ENCODE measurements at regions not wholly inside any gene's neighbourhood (a gene's known extent, or its start where the extent isn't known, plus 50 kb on each side); places are given as distances from the start of the nearest gene placed in this dataset.

DNA sequence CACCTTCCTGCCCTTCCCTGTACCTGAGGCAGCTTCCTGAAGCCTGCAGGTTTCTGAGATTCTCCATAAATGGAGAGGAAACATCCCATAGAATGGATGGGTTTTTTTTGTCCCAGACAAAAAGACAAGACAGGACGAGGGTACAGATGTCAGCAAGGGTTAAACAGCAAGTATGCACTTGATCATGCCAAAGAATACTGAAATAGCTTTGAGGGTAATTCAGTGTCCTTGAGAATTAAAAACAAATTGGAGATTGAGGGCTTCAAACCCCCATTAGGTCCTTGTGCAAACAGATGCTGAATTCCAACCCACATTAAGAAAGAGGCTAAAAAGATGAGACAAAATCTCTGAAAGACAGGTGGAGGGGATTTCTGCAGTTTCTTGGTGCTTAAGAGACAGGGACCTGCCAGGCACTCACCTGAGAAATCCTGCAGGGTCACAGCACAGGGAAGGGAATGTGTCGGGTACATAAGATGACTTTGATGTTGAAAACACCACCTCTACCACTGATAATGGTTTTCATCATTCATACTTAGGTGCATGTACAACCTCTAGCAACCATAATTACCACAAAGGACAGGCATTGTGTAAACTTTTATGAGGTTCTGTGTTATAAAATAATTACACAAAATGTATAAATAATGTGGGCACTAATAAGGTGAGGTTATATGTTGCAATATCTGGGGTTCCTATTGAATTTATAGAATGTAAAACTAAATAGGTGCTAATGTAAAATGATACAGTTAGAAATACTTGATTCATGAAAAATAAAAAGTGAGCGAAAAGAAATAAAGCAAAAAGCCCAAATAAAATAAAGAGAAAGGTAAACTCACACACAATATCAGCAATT is 107.1 kb upstream of the TOP3B start:
- TF ChIP-seq, protein P1, sequence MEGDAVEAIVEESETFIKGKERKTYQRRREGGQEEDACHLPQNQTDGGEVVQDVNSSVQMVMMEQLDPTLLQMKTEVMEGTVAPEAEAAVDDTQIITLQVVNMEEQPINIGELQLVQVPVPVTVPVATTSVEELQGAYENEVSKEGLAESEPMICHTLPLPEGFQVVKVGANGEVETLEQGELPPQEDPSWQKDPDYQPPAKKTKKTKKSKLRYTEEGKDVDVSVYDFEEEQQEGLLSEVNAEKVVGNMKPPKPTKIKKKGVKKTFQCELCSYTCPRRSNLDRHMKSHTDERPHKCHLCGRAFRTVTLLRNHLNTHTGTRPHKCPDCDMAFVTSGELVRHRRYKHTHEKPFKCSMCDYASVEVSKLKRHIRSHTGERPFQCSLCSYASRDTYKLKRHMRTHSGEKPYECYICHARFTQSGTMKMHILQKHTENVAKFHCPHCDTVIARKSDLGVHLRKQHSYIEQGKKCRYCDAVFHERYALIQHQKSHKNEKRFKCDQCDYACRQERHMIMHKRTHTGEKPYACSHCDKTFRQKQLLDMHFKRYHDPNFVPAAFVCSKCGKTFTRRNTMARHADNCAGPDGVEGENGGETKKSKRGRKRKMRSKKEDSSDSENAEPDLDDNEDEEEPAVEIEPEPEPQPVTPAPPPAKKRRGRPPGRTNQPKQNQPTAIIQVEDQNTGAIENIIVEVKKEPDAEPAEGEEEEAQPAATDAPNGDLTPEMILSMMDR (IDR thresholded peaks at IDR 0.05; ENCODE audit: low read depth, low read length, missing input control): no peak
- TF ChIP-seq RAD21 (IDR thresholded peaks at IDR 0.05) (no peak), GABPA (IDR thresholded peaks at IDR 0.05 in 1 of 2, conservative IDR thresholded peaks at IDR 0.05 in 1 of 2) (no peak), HNF4A (conservative IDR thresholded peaks at IDR 0.05) (no peak), JUND (IDR thresholded peaks at IDR 0.05) (no peak), SP1 (IDR thresholded peaks at IDR 0.05) (no peak), YY1 (IDR thresholded peaks at IDR 0.05) (no peak), EGR1 (IDR thresholded peaks at IDR 0.05; ENCODE audit: low read depth in 2 of 2) (no peak), RXRA (IDR thresholded peaks at IDR 0.05) (no peak), NR2F2 (IDR thresholded peaks at IDR 0.05) (no peak)
- TF ChIP-seq, protein P2, sequence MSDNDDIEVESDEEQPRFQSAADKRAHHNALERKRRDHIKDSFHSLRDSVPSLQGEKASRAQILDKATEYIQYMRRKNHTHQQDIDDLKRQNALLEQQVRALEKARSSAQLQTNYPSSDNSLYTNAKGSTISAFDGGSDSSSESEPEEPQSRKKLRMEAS (IDR thresholded peaks at IDR 0.05): no peak
- TF ChIP-seq, protein P3, sequence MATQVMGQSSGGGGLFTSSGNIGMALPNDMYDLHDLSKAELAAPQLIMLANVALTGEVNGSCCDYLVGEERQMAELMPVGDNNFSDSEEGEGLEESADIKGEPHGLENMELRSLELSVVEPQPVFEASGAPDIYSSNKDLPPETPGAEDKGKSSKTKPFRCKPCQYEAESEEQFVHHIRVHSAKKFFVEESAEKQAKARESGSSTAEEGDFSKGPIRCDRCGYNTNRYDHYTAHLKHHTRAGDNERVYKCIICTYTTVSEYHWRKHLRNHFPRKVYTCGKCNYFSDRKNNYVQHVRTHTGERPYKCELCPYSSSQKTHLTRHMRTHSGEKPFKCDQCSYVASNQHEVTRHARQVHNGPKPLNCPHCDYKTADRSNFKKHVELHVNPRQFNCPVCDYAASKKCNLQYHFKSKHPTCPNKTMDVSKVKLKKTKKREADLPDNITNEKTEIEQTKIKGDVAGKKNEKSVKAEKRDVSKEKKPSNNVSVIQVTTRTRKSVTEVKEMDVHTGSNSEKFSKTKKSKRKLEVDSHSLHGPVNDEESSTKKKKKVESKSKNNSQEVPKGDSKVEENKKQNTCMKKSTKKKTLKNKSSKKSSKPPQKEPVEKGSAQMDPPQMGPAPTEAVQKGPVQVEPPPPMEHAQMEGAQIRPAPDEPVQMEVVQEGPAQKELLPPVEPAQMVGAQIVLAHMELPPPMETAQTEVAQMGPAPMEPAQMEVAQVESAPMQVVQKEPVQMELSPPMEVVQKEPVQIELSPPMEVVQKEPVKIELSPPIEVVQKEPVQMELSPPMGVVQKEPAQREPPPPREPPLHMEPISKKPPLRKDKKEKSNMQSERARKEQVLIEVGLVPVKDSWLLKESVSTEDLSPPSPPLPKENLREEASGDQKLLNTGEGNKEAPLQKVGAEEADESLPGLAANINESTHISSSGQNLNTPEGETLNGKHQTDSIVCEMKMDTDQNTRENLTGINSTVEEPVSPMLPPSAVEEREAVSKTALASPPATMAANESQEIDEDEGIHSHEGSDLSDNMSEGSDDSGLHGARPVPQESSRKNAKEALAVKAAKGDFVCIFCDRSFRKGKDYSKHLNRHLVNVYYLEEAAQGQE (IDR thresholded peaks at IDR 0.05): no peak
- TF ChIP-seq, protein P4, sequence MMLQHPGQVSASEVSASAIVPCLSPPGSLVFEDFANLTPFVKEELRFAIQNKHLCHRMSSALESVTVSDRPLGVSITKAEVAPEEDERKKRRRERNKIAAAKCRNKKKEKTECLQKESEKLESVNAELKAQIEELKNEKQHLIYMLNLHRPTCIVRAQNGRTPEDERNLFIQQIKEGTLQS (IDR thresholded peaks at IDR 0.05): no peak
